A549 (cell line): ENCODE measurements at regions not wholly inside any gene's neighbourhood (a gene's known extent, or its start where the extent isn't known, plus 50 kb on each side); places are given as distances from the start of the nearest gene placed in this dataset.

Source experiments
- ATAC-seq, 2 experiments: fragments of 200-7000 bp in 1 of 2; fragments of >200 bp in 1 of 2; cut with Nextera tagmentation in 1 of 2; cut with Tn5 transposase in 1 of 2; 3 replicates each; pipeline versions ENCODE4 v1.8.0 to v1.9.1; 2018 to 2020; ENCODE audit warnings: mild to moderate bottlenecking in 1 of 2, moderate library complexity in 1 of 2
- CTCF ChIA-PET: fragments of 300-600 bp; sonication (Branson Sonifier 250); formaldehyde crosslinking; extraction: SDS; loops from one replicate; lab custom pipeline; 2021; ENCODE audit warnings: antibody characterized with exemption, inconsistent platforms; lab: Yijun Ruan, JAX
- POLR2A ChIA-PET: fragments of 350-600 bp; formaldehyde crosslinking; extraction: SDS; loops from one replicate; lab custom pipeline; 2021; ENCODE audit warnings: antibody characterized with exemption, inconsistent platforms; lab: Yijun Ruan, JAX
- DNase-seq, 2 experiments: peaks; one replicate each; pipeline versions ENCODE4 v3.0.0 to v3.0.0-alpha.2; 2011 to 2016; ENCODE audit warnings: low read depth in 1 of 2, low spot score in 1 of 2
- FAIRE-seq: peaks from 2 replicates; lab custom pipeline; 2011; peaks lifted over from hg19 to GRCh38; lab: Jason Lieb, UNC
- H3K27ac ChIP-seq, 2 experiments: fragments of >200 bp; sonication (Bioruptor Twin); formaldehyde crosslinking; 3 replicates each; pipeline ENCODE4 v1.5.1; 2016 to 2017
- H3K4me1 ChIP-seq: fragments of >200 bp; sonication (Bioruptor Twin); formaldehyde crosslinking; 3 replicates; pipeline ENCODE4 v1.6.1; 2016
- H3K4me2 ChIP-seq: fragments of >200 bp; sonication (Bioruptor Twin); formaldehyde crosslinking; 3 replicates; pipeline ENCODE4 v1.6.1; 2016
- H3K4me3 ChIP-seq: fragments of >200 bp; sonication (Bioruptor Twin); formaldehyde crosslinking; 3 replicates; pipeline ENCODE4 v1.5.1; 2016
- H3K9me3 ChIP-seq: fragments of >200 bp; sonication (Bioruptor Twin); formaldehyde crosslinking; 3 replicates; pipeline ENCODE4 v1.6.1; 2016
- EHF ChIP-seq: fragments of 250-450 bp; sonication (Bioruptor Pico); IDR thresholded peaks from 2 replicates; pipeline ENCODE4 v1.5.0; 2020; ENCODE audit warnings: mild to moderate bottlenecking
- FOSL2 ChIP-seq, 2 experiments: fragments of 450-650 bp in 1 of 2; fragments of >200 bp in 1 of 2; sonication (Bioruptor Twin) in 1 of 2; formaldehyde crosslinking; IDR thresholded peaks; 2 replicates each; pipeline versions ENCODE4 v1.5.0 to v1.6.1; 2016 to 2020; ENCODE audit warnings: mild to moderate bottlenecking in 1 of 2, moderate library complexity in 1 of 2
- HDAC2 ChIP-seq: fragments of 200-600 bp; sonication (generic); IDR thresholded peaks from 2 replicates; pipeline ENCODE4 v1.6.1; 2016
- HOXA7 ChIP-seq: fragments of 250-450 bp; sonication (Bioruptor Pico); IDR thresholded peaks from 2 replicates; pipeline ENCODE4 v1.5.0; 2020; ENCODE audit warnings: mild to moderate bottlenecking, moderate library complexity
- HOXB5 ChIP-seq: fragments of 250-450 bp; sonication (Bioruptor Pico); IDR thresholded peaks from 2 replicates; pipeline ENCODE4 v1.5.0; 2020; ENCODE audit warnings: mild to moderate bottlenecking, moderate library complexity
- KDM5A ChIP-seq: fragments of 200-600 bp; sonication (generic); IDR thresholded peaks from 2 replicates; pipeline ENCODE4 v1.6.1; 2016; ENCODE audit warnings: antibody characterized with exemption, mild to moderate bottlenecking
- MAFK ChIP-seq: fragments of 450-650 bp; IDR thresholded peaks from 2 replicates; pipeline ENCODE4 v1.6.1; 2014; ENCODE audit not compliant: partially characterized antibody
- MYC ChIP-seq: IDR thresholded peaks from 2 replicates; pipeline ENCODE4 v1.6.1; 2012; ENCODE audit warnings: mild to moderate bottlenecking, inconsistent platforms, low read length, improper control_type of control experiment, borderline replicate concordance
- NPAS2 ChIP-seq: fragments of 250-450 bp; sonication (Bioruptor Pico); IDR thresholded peaks from 2 replicates; pipeline ENCODE4 v1.8.0; 2022; ENCODE audit warnings: mild to moderate bottlenecking, moderate library complexity, borderline replicate concordance
- RARB ChIP-seq: fragments of 250-450 bp; sonication (Bioruptor Pico); IDR thresholded peaks from 2 replicates; pipeline ENCODE4 v1.8.0; 2021; ENCODE audit warnings: mild to moderate bottlenecking, moderate library complexity
- SREBF2 ChIP-seq: fragments of 450-650 bp; IDR thresholded peaks from 2 replicates; pipeline ENCODE4 v1.6.1; 2014; ENCODE audit warnings: mild to moderate bottlenecking, moderate library complexity
- ZNF302 ChIP-seq: fragments of 250-450 bp; sonication (Bioruptor Pico); IDR thresholded peaks from 2 replicates; pipeline ENCODE4 v1.9.0; 2021; ENCODE audit warnings: inconsistent platforms, mild to moderate bottlenecking, moderate library complexity
- WGBS: methylation state at CpG from one replicate; pipeline ENCODE4 v1.1.6; 2017; ENCODE audit errors: missing lambda C conversion rate; 5-methylcytosine and 5-hydroxymethylcytosine counted together
- TF ChIP-seq, protein P1 (sequence below): fragments of 200-600 bp; sonication (generic); IDR thresholded peaks from 2 replicates; pipeline ENCODE4 v1.6.1; 2016; ENCODE audit warnings: antibody characterized with exemption, mild to moderate bottlenecking, moderate library complexity
- TF ChIP-seq, protein P2 (sequence below): fragments of >200 bp; sonication (Bioruptor Twin); formaldehyde crosslinking; IDR thresholded peaks from 3 replicates; pipeline ENCODE4 v1.5.1; 2016
- TF ChIP-seq, protein P3 (sequence below): fragments of 450-650 bp; IDR thresholded peaks from 2 replicates; pipeline ENCODE4 v1.6.1; 2014; ENCODE audit warnings: antibody characterized with exemption

DNA sequence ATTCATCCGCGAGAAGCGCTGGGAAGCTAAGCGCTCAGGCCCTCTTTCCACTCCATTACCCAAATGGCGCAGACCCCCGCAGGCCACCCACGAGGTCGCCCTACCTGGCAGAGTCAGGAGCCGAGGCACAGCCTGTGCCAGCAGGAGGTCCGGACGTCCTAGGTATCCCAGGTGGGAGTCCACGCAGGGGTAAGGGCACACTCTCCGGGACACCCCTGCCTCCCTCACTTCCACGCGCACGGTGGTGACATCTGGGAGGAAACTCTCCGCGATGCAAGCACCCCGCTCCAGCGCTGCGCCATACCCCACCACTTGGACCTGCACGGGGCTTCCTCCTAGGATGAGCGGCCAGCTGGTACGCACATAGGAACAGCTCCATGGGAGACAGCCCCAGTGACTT lies 95.1 kb upstream of the ARHGEF7 start:
- 80% methylated on average over 16 of the region's 24 CpGs for WGBS
- CTCF ChIA-PET: no interaction called here
- TF ChIP-seq RARB (CRISPR knock-in tag) (no peak), HDAC2 (no peak), MAFK (no peak), NPAS2 (CRISPR knock-in tag) (no peak), ZNF302 (no peak), KDM5A (no peak), EHF (CRISPR knock-in tag) (no peak)
- TF ChIP-seq, protein P1, sequence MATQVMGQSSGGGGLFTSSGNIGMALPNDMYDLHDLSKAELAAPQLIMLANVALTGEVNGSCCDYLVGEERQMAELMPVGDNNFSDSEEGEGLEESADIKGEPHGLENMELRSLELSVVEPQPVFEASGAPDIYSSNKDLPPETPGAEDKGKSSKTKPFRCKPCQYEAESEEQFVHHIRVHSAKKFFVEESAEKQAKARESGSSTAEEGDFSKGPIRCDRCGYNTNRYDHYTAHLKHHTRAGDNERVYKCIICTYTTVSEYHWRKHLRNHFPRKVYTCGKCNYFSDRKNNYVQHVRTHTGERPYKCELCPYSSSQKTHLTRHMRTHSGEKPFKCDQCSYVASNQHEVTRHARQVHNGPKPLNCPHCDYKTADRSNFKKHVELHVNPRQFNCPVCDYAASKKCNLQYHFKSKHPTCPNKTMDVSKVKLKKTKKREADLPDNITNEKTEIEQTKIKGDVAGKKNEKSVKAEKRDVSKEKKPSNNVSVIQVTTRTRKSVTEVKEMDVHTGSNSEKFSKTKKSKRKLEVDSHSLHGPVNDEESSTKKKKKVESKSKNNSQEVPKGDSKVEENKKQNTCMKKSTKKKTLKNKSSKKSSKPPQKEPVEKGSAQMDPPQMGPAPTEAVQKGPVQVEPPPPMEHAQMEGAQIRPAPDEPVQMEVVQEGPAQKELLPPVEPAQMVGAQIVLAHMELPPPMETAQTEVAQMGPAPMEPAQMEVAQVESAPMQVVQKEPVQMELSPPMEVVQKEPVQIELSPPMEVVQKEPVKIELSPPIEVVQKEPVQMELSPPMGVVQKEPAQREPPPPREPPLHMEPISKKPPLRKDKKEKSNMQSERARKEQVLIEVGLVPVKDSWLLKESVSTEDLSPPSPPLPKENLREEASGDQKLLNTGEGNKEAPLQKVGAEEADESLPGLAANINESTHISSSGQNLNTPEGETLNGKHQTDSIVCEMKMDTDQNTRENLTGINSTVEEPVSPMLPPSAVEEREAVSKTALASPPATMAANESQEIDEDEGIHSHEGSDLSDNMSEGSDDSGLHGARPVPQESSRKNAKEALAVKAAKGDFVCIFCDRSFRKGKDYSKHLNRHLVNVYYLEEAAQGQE: no peak
- TF ChIP-seq, protein P2, sequence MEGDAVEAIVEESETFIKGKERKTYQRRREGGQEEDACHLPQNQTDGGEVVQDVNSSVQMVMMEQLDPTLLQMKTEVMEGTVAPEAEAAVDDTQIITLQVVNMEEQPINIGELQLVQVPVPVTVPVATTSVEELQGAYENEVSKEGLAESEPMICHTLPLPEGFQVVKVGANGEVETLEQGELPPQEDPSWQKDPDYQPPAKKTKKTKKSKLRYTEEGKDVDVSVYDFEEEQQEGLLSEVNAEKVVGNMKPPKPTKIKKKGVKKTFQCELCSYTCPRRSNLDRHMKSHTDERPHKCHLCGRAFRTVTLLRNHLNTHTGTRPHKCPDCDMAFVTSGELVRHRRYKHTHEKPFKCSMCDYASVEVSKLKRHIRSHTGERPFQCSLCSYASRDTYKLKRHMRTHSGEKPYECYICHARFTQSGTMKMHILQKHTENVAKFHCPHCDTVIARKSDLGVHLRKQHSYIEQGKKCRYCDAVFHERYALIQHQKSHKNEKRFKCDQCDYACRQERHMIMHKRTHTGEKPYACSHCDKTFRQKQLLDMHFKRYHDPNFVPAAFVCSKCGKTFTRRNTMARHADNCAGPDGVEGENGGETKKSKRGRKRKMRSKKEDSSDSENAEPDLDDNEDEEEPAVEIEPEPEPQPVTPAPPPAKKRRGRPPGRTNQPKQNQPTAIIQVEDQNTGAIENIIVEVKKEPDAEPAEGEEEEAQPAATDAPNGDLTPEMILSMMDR: no peak

DNA sequence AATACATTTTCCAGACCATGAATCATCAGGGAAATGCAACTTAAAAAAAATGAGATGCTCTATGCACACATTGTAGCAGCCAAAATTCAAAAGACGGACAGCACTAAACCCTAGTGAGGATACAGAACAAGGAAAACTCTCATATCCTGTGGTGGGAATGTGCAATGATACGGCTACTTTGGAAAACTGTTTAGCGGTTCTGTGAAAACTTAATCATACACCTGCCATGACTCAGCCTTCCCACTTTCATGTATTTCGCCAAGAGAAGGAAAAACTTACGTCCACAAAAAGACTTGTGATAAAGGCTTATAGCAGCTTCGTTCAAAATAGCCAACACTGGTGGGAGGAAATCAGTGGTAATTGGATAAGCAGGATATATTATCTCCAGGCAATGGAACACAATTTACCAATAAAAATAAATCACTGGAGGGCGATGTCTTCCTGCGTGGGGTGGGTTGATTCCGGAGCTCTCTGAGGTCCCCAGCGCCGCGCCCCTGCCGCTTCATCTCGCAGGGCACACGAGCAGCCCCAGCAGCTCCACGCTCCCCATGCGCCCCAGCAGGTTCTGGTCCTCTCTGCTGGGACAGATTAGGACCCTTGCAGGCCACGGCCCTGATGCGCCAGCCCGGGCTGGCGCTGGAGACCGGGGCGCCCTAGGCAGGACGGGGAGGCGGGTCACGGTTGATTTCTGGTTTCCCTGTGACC lies 97.2 kb upstream of the ARHGEF7 start:
- ATAC-seq (no peak), FAIRE-seq (no peak), DNase-seq (no peak)
- Histone ChIP-seq H3K27ac (no peak overlapping the region), H3K9me3 (peaks cover 20% of the 10 kb centered on the region; the same call in 2 of the 3 replicates), H3K4me3 (no peak overlapping the region), H3K4me1 (no peaks in the 10 kb centered on the region)
- CTCF ChIA-PET: no interaction called here
- TF ChIP-seq HOXA7 (CRISPR knock-in tag) (no peak), HDAC2 (no peak), FOSL2 (IDR thresholded peaks at IDR 0.05) (no peak), FOSL2 (CRISPR knock-in tag; IDR thresholded peaks at IDR 0.05) (no peak), MYC (no peak)
- TF ChIP-seq, protein P3, sequence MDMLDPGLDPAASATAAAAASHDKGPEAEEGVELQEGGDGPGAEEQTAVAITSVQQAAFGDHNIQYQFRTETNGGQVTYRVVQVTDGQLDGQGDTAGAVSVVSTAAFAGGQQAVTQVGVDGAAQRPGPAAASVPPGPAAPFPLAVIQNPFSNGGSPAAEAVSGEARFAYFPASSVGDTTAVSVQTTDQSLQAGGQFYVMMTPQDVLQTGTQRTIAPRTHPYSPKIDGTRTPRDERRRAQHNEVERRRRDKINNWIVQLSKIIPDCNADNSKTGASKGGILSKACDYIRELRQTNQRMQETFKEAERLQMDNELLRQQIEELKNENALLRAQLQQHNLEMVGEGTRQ: no peak
- TF ChIP-seq, all 56 proteins: peak for 0
- H3K4me2 ChIP-seq: no peak overlapping the region
- POLR2A ChIA-PET: no interaction called here
- whole genome bisulfite sequencing: 71% methylated on average over 25 of the region's 26 CpGs

More for the DNA sequence above, 95.1 kb upstream of the ARHGEF7 start:
- H3K4me2 ChIP-seq: no peak overlapping the region
- DNase-seq (no peak), ATAC-seq (no peak), FAIRE-seq (no peak)
- no peaks in the 10 kb centered on the region for H3K4me1 ChIP-seq
- H3K27ac ChIP-seq: no peak overlapping the region
- peaks cover 20% of the 10 kb centered on the region; the same call in 2 of the 3 replicates for H3K9me3 ChIP-seq
- POLR2A ChIA-PET: no interaction called here
- H3K4me3 ChIP-seq: no peak overlapping the region

DNA sequence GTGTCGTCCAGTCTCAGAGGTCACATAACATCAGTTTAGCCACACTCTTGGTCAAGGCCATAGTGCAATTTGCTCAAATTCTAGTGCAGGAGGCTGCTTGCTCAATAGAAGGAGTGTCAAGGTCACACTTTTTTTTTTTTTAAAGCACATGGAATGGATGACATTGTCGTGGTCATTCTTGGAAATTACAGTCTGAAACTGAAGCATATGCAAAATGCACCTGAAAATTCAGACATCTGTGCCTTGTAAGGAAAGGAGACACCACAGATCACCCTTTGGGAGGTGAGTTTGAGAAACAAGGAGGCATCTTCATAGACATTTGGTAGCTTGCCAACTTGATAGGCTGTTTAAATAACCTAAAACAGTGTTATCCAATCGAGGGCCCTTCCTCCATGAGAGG lies 98.3 kb upstream of the ANKRD10 start:
- ATAC-seq: no peak
- DNase-seq: no peak
- H3K4me1 ChIP-seq: no peaks in the 10 kb centered on the region
- TF ChIP-seq SREBF2: no peak
- TF ChIP-seq MYC: no peak
- no peak for TF ChIP-seq HOXB5 (CRISPR knock-in tag)
- 24% methylated on average over 3 of the region's 3 CpGs for WGBS
- H3K4me3 ChIP-seq: no peak overlapping the region
- ChIA-PET CTCF (interaction anchor here (0.6 to 0.9 kb wide), 2 partner anchors 36 to 44 kb away, joined by 3 to 7 read pairs; no protein-coding TSS in a partner anchor), POLR2A (no interaction called here)
- no peak for FAIRE-seq
- no peak overlapping the region for H3K27ac ChIP-seq
- no peaks in the 10 kb centered on the region for H3K9me3 ChIP-seq
- no peak overlapping the region for H3K4me2 ChIP-seq
